ENCODE measurements at regions not wholly inside any gene's neighbourhood (a gene's known extent, or its start where the extent isn't known, plus 50 kb on each side); places are given as distances from the start of the nearest gene placed in this dataset.

DNA sequence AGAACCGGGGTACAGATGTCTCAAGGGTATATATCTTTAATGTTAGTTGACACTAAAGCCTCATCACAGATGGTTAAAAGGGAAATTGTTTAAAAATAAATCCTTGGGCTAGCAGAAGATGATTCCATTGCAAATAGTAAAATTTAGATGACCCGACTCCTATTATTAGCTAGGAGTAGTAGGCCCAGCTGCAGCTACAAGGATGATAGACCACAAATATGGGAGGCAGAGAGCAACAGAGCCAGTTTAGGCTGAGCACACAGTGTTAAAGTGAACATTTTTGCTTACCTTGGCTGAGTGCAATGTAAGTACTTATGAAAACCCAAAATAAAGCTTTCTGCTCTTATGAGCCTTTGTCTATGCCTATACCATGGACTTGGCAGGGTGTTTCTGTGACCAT is 100.5 kb upstream of the COL11A1 start:
- TF ChIP-seq POLR2A (IDR thresholded peaks at IDR 0.05) (no peak), CTCF (IDR thresholded peaks at IDR 0.05 in 8 of 11, conservative IDR thresholded peaks at IDR 0.05 in 3 of 11) (no peak), POLR2AphosphoS5 (IDR thresholded peaks at IDR 0.05) (no peak)
- Histone ChIP-seq H3K4me1 (no peaks in the 10 kb centered on the region), H3K9me3 (no peaks in the 10 kb centered on the region), H3K27ac (no peak overlapping the region), H3K4me3 (no peak overlapping the region), H3K36me3 (no peaks in the 10 kb centered on the region), H3K27me3 (replicated peaks in 1 of 7) (no peaks in the 10 kb centered on the region)
- 83 to 91% (median 86%) methylated on average over 2 of the region's 2 CpGs for WGBS, 5 donors
- DNase-seq: no peak
- intact Hi-C loops (cut with DNase I; ENCODE audit: low total_unique reads): no loop called here

- intact Hi-C loops (cut with DNase I; ENCODE audit: low total_unique reads): no loop called here
- 55 to 87% (median 77%) methylated on average over 1 of the region's 1 CpG for WGBS, 5 donors
Measured at GRCh38 chr1:103199001-103199400, 90.7 kb upstream of the COL11A1 start.

GRCh38 chr1:103198076-103198475 is 89.8 kb upstream of the COL11A1 start:
- intact Hi-C loops (cut with DNase I; ENCODE audit: low total_unique reads): no loop called here
- no peak overlapping the region for H3K4me3 ChIP-seq
- no peaks in the 10 kb centered on the region for H3K4me1 ChIP-seq
- H3K36me3 ChIP-seq: no peaks in the 10 kb centered on the region
- 59 to 74% (median 61%) methylated on average over 2 of the region's 2 CpGs for WGBS, 5 donors
- no peaks in the 10 kb centered on the region for H3K9me3 ChIP-seq
- H3K27me3 ChIP-seq (replicated peaks in 1 of 7): no peaks in the 10 kb centered on the region
- no peak for DNase-seq
- H3K27ac ChIP-seq: no peak overlapping the region
- TF ChIP-seq POLR2A (IDR thresholded peaks at IDR 0.05): no peak
- no peak for TF ChIP-seq POLR2AphosphoS5 (IDR thresholded peaks at IDR 0.05)
- TF ChIP-seq CTCF (IDR thresholded peaks at IDR 0.05 in 8 of 11, conservative IDR thresholded peaks at IDR 0.05 in 3 of 11): no peak

More at GRCh38 chr1:103199001-103199400, 90.7 kb upstream of the COL11A1 start:
- no peaks in the 10 kb centered on the region for H3K36me3 ChIP-seq
- H3K9me3 ChIP-seq: no peaks in the 10 kb centered on the region
- no peak overlapping the region for H3K27ac ChIP-seq
- DNase-seq: no peak
- TF ChIP-seq CTCF (IDR thresholded peaks at IDR 0.05 in 8 of 11, conservative IDR thresholded peaks at IDR 0.05 in 3 of 11) (no peak), POLR2A (IDR thresholded peaks at IDR 0.05) (no peak), POLR2AphosphoS5 (IDR thresholded peaks at IDR 0.05) (no peak)
- H3K27me3 ChIP-seq (replicated peaks in 1 of 7): no peaks in the 10 kb centered on the region
- H3K4me1 ChIP-seq: no peaks in the 10 kb centered on the region
- H3K4me3 ChIP-seq: no peak overlapping the region

DNA sequence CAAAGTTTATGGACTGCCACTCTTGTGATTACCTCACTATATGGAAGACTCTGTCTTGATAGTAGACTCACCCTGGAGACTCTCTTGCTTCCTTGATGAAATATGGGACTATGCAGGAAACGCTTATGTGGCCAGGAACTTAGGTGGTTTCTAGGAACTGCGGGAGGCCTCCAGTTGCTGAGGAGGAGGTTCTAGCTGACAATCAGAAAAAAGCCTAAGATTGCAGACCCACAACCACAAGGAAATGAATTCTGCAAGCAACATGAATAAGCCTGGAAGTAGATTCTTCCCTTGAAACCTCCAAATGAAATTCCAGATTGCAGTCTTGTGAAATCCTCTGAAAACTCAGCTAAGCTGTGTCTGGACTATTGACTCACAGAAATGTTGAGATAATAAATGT is 88.9 kb upstream of the COL11A1 start:
- TF ChIP-seq POLR2A (IDR thresholded peaks at IDR 0.05): no peak
- no peak for TF ChIP-seq POLR2AphosphoS5 (IDR thresholded peaks at IDR 0.05)
- TF ChIP-seq CTCF (IDR thresholded peaks at IDR 0.05 in 8 of 11, conservative IDR thresholded peaks at IDR 0.05 in 3 of 11): no peak
- no peak for DNase-seq
- Histone ChIP-seq H3K27me3 (replicated peaks in 1 of 7) (no peaks in the 10 kb centered on the region), H3K36me3 (no peaks in the 10 kb centered on the region), H3K9me3 (no peaks in the 10 kb centered on the region), H3K4me3 (no peak overlapping the region), H3K4me1 (no peaks in the 10 kb centered on the region), H3K27ac (no peak overlapping the region)
- 72 to 83% (median 80%) methylated on average over 2 of the region's 2 CpGs for WGBS, 5 donors
- intact Hi-C loops (cut with DNase I; ENCODE audit: low total_unique reads): no loop called here
